GM18511 (cell line): ENCODE measurements at regions not wholly inside any gene's neighbourhood (a gene's known extent, or its start where the extent isn't known, plus 50 kb on each side); places are given as distances from the start of the nearest gene placed in this dataset.

Experiments used
- ATAC-seq: cut with Tn5 transposase; IDR thresholded peaks from one replicate; pipeline ENCODE4 v1.9.1; 2021; ENCODE audit warnings: mild to moderate bottlenecking, moderate library complexity; ENCODE audit not compliant: unreplicated experiment

GRCh38 chr20:21901470-21902275 lies 196.2 kb downstream of the PAX1 start:
- ATAC-seq: no peak

- no peak for ATAC-seq
These were observed 195.0 kb downstream of the PAX1 start for GRCh38 chr20:21900431-21900830.

- ATAC-seq: no peak
These were observed 169.5 kb downstream of the PAX1 start for GRCh38 chr20:21874921-21875320.

- ATAC-seq: no peak
These were observed 168.7 kb downstream of the PAX1 start for GRCh38 chr20:21874127-21874526.

- ATAC-seq: no peak
These were observed 167.8 kb downstream of the PAX1 start for GRCh38 chr20:21873291-21873690.

- ATAC-seq: no peak
These were observed 162.3 kb downstream of the PAX1 start for GRCh38 chr20:21867811-21868210.

GRCh38 chr20:21867353-21867752 lies 161.9 kb downstream of the PAX1 start:
- no peak for ATAC-seq

- ATAC-seq: no peak
These were observed 157.5 kb downstream of the PAX1 start for GRCh38 chr20:21862956-21863355.

GRCh38 chr20:21862259-21862946 lies 156.9 kb downstream of the PAX1 start:
- ATAC-seq: no peak

- ATAC-seq: no peak
These were observed 135.5 kb downstream of the PAX1 start for GRCh38 chr20:21840991-21841390.

GRCh38 chr20:21839982-21840381 lies 134.5 kb downstream of the PAX1 start:
- ATAC-seq: no peak

GRCh38 chr20:21836346-21836745 lies 130.9 kb downstream of the PAX1 start:
- ATAC-seq: no peak

GRCh38 chr20:21835042-21835441 lies 129.6 kb downstream of the PAX1 start:
- no peak for ATAC-seq

GRCh38 chr20:21832442-21833385 lies 127.2 kb downstream of the PAX1 start:
- no peak for ATAC-seq

- no peak for ATAC-seq
These were observed 121.5 kb downstream of the PAX1 start for GRCh38 chr20:21826976-21827375.

GRCh38 chr20:21821358-21821757 lies 115.9 kb downstream of the PAX1 start:
- ATAC-seq: no peak

- ATAC-seq: no peak
These were observed 115.2 kb downstream of the PAX1 start for GRCh38 chr20:21820688-21821087.

GRCh38 chr20:21820045-21820444 lies 114.6 kb downstream of the PAX1 start:
- no peak for ATAC-seq

- ATAC-seq: no peak
These were observed 106.9 kb downstream of the PAX1 start for GRCh38 chr20:21812379-21812778.

GRCh38 chr20:21809961-21810523 lies 104.6 kb downstream of the PAX1 start:
- ATAC-seq: no peak
